Keratinocyte (primary cell): ENCODE measurements at regions not wholly inside any gene's neighbourhood (a gene's known extent, or its start where the extent isn't known, plus 50 kb on each side); places are given as distances from the start of the nearest gene placed in this dataset.

Experiments
- DNase-seq: peaks from one replicate; pipeline ENCODE4 v3.0.0-alpha.2; 2011; ENCODE audit warnings: low read depth, missing footprints, low spot score
- FAIRE-seq: peaks from 2 replicates; lab custom pipeline; 2011; peaks lifted over from hg19 to GRCh38; lab: Jason Lieb, UNC
- H2AFZ ChIP-seq: 2 replicates; pipeline ENCODE4 v1.6.0; 2012; ENCODE audit warnings: low read length, control low read depth, inconsistent platforms; ENCODE audit not compliant: control insufficient read depth
- H3K27ac ChIP-seq: 2 replicates; pipeline ENCODE4 v1.5.1; 2011; ENCODE audit warnings: low read length; ENCODE audit not compliant: control insufficient read depth, insufficient read depth
- H3K27me3 ChIP-seq: 3 replicates; pipeline ENCODE4 v1.6.0; 2011; ENCODE audit warnings: low read length; ENCODE audit not compliant: control insufficient read depth, insufficient read depth; ENCODE audit errors: extremely low read depth
- H3K36me3 ChIP-seq, 2 experiments: 2 replicates in 1 of 2; 3 replicates in 1 of 2; pipeline ENCODE4 v1.5.1; 2011; ENCODE audit warnings: low read length in 2 of 2, mild to moderate bottlenecking in 1 of 2; ENCODE audit not compliant: control insufficient read depth in 2 of 2, insufficient read depth in 2 of 2; ENCODE audit errors: extremely low read depth in 1 of 2
- H3K4me1 ChIP-seq: 3 replicates; pipeline ENCODE4 v1.5.1; 2011; ENCODE audit warnings: low read length; ENCODE audit not compliant: control insufficient read depth, insufficient read depth; ENCODE audit errors: extremely low read depth
- H3K4me2 ChIP-seq: 3 replicates; pipeline ENCODE4 v1.6.0; 2011; ENCODE audit warnings: low read depth, low read length; ENCODE audit not compliant: control insufficient read depth, insufficient read depth; ENCODE audit errors: extremely low read depth
- H3K4me3 ChIP-seq, 3 experiments: fragments of 200-600 bp in 1 of 3; sonication (generic) in 1 of 3; 2 replicates in 2 of 3; 3 replicates in 1 of 3; pipeline ENCODE4 v1.5.1; 2011 to 2016; ENCODE audit warnings: low read length in 3 of 3, mild to moderate bottlenecking in 3 of 3, control low read depth in 2 of 3, inconsistent platforms in 1 of 3, low read depth in 1 of 3, mixed read lengths in 1 of 3, mixed run types in 1 of 3, moderate library complexity in 1 of 3; ENCODE audit not compliant: control insufficient read depth in 2 of 3, insufficient read depth in 2 of 3; ENCODE audit errors: extremely low read depth in 1 of 3
- H3K79me2 ChIP-seq: 2 replicates; pipeline ENCODE4 v1.6.0; 2012; ENCODE audit warnings: low read length; ENCODE audit not compliant: control insufficient read depth, insufficient read depth
- H3K9ac ChIP-seq: 3 replicates; pipeline ENCODE4 v1.6.0; 2011; ENCODE audit warnings: low read length; ENCODE audit not compliant: control insufficient read depth, insufficient read depth; ENCODE audit errors: extremely low read depth
- H3K9me1 ChIP-seq: 3 replicates; pipeline ENCODE4 v1.6.0; 2011; ENCODE audit warnings: low read length; ENCODE audit not compliant: control insufficient read depth, insufficient read depth; ENCODE audit errors: extremely low read depth
- H3K9me3 ChIP-seq: 2 replicates; pipeline ENCODE4 v1.5.1; 2012; ENCODE audit warnings: low read depth, low read length; ENCODE audit not compliant: control insufficient read depth
- H4K20me1 ChIP-seq: 3 replicates; pipeline ENCODE4 v1.6.0; 2011; ENCODE audit warnings: low read length; ENCODE audit not compliant: control insufficient read depth, insufficient read depth; ENCODE audit errors: extremely low read depth
- EZH2 ChIP-seq: IDR thresholded peaks from one replicate; pipeline ENCODE4 v1.6.1; 2012; ENCODE audit warnings: inconsistent platforms, mild to moderate bottlenecking, low read length, moderate library complexity
- dilution Hi-C: fragments of 300-500 bp; cut with MboI; formaldehyde crosslinking; loops from one replicate; pipeline ENCODE4 v1.7.0; 2020; ENCODE audit warnings: low sequenced_read_pairs; ENCODE audit not compliant: extremely low pct_ligation_motif_present
- TF ChIP-seq, protein P1 (sequence below), 3 experiments: IDR thresholded peaks in 1 of 3; conservative IDR thresholded peaks in 1 of 3; optimal IDR thresholded peaks in 1 of 3; 2 replicates in 2 of 3; 3 replicates in 1 of 3; pipeline versions ENCODE3 to v1.5.1; 2011; ENCODE audit warnings: low read length in 3 of 3, mild to moderate bottlenecking in 3 of 3, moderate library complexity in 2 of 3, control low read depth in 1 of 3, inconsistent platforms in 1 of 3; ENCODE audit not compliant: insufficient read depth in 2 of 3; ENCODE audit errors: extremely low read depth in 1 of 3

DNA sequence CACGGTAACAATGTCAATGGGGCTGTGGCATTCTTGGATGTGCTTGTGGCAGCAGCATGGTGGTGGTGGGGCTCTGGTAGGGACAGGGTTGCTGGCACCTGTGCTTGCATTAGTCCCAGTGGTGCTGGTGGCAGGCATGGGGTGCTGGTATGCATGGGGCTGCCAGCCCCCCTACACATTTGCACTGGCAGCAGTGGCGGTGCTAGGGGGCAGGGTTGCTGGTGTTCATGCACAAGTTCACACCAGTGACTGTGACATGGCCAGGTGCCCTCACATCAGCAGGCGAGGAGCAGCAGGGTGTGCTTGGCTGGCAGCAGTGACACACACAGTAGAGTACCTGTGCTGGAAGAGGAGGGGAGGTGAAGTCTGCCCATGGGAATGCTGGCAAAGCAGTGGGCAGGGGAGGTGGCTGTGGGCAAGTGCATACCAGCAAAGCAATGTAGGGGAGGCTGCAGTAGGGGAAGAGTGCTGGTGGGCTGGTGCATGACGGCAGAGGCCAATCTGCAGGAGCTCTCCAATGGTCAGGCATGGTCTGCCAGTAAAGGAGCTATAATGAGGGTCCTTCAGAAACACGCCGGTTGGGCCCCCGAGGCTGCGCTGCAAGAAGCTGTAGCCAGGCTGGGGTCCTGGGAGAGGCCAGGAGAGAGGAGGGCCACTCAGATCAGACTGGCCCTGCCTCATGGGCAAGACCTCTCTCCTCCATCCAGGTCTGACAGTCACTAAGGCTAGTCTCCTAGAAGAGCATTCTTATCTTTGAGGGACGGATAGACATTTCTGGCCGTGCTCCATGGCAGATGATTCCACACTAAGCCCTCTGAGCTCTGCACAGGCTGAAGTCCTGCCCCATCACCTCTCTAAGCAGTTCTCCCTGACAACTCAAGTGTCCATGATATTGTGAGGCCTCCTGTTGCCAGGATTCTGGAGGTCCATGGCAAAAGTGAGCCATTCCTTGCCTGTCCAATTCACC is 406.4 kb downstream of the SEMA3D start:
- Histone ChIP-seq H3K9me3 (no peaks in the 10 kb centered on the region), H3K4me3 (no peak overlapping the region), H3K36me3 (no peaks in the 10 kb centered on the region), H3K4me2 (no peak overlapping the region), H3K4me1 (no peaks in the 10 kb centered on the region), H3K79me2 (no peaks in the 10 kb centered on the region), H3K9ac (no peak overlapping the region), H3K27ac (no peak overlapping the region), H2AFZ (no peak overlapping the region), H3K27me3 (no peaks in the 10 kb centered on the region), H3K9me1 (no peaks in the 10 kb centered on the region), H4K20me1 (no peaks in the 10 kb centered on the region)
- DNase-seq (no peak), FAIRE-seq (no peak)
- no peak for TF ChIP-seq EZH2
- TF ChIP-seq, protein P1, sequence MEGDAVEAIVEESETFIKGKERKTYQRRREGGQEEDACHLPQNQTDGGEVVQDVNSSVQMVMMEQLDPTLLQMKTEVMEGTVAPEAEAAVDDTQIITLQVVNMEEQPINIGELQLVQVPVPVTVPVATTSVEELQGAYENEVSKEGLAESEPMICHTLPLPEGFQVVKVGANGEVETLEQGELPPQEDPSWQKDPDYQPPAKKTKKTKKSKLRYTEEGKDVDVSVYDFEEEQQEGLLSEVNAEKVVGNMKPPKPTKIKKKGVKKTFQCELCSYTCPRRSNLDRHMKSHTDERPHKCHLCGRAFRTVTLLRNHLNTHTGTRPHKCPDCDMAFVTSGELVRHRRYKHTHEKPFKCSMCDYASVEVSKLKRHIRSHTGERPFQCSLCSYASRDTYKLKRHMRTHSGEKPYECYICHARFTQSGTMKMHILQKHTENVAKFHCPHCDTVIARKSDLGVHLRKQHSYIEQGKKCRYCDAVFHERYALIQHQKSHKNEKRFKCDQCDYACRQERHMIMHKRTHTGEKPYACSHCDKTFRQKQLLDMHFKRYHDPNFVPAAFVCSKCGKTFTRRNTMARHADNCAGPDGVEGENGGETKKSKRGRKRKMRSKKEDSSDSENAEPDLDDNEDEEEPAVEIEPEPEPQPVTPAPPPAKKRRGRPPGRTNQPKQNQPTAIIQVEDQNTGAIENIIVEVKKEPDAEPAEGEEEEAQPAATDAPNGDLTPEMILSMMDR (optimal IDR thresholded peaks at IDR 0.05 in 1 of 3, IDR thresholded peaks at IDR 0.05 in 1 of 3, conservative IDR thresholded peaks at IDR 0.05 in 1 of 3; ENCODE audit: extremely low read depth in 1 of 3, insufficient read depth in 2 of 3, low read length in 3 of 3): no peak
- dilution Hi-C loops: no loop called here

DNA sequence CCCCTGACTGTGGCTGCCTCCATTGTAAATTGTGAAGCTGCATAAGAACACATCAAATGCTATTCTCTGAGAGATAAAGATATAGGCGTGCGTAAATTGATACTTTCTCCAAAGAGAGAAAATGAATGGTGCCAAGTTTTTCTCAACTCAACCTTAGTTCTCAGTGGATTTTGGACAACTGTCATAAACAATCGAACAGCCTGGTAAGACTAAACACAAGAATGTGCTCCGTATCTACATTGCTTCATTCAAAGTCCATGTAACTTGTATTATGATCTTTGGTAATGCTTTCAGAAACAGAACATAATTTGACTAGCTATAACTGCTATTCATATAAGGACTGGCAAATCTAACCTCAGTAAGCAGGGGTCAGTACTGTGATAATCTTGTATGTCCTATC is 429.1 kb downstream of the SEMA3D start:
- no peak overlapping the region for H2AFZ ChIP-seq
- dilution Hi-C loops: no loop called here
- no peak overlapping the region for H3K4me2 ChIP-seq
- no peak for DNase-seq
- FAIRE-seq: no peak
- no peaks in the 10 kb centered on the region for H3K36me3 ChIP-seq
- TF ChIP-seq, protein P1 (optimal IDR thresholded peaks at IDR 0.05 in 1 of 3, IDR thresholded peaks at IDR 0.05 in 1 of 3, conservative IDR thresholded peaks at IDR 0.05 in 1 of 3; ENCODE audit: extremely low read depth in 1 of 3, insufficient read depth in 2 of 3, low read length in 3 of 3): no peak
- no peak for TF ChIP-seq EZH2
- no peaks in the 10 kb centered on the region for H4K20me1 ChIP-seq
- no peaks in the 10 kb centered on the region for H3K79me2 ChIP-seq
- no peak overlapping the region for H3K9ac ChIP-seq
- H3K9me1 ChIP-seq: no peaks in the 10 kb centered on the region
- H3K27ac ChIP-seq: no peak overlapping the region
- H3K27me3 ChIP-seq: no peaks in the 10 kb centered on the region
- H3K4me3 ChIP-seq: no peak overlapping the region
- H3K4me1 ChIP-seq: no peaks in the 10 kb centered on the region
- no peaks in the 10 kb centered on the region for H3K9me3 ChIP-seq
